Rectal smooth muscle tissue (tissue), 1 donor: ENCODE measurements at regions not wholly inside any gene's neighbourhood (a gene's known extent, or its start where the extent isn't known, plus 50 kb on each side); places are given as distances from the start of the nearest gene placed in this dataset.

Experiments used
- H3K27ac ChIP-seq: one replicate; pipeline ENCODE4 v1.7.0; 2013; ENCODE audit warnings: low read depth, low read length, inconsistent platforms
- H3K27me3 ChIP-seq: one replicate; pipeline ENCODE4 v1.7.0; 2013; ENCODE audit warnings: low read length; ENCODE audit not compliant: control insufficient read depth, insufficient read depth
- H3K36me3 ChIP-seq: one replicate; pipeline ENCODE4 v1.7.0; 2013; ENCODE audit warnings: low read length; ENCODE audit not compliant: control insufficient read depth, insufficient read depth
- H3K4me1 ChIP-seq: one replicate; pipeline ENCODE4 v1.7.0; 2013; ENCODE audit warnings: low read length; ENCODE audit not compliant: control insufficient read depth, insufficient read depth
- H3K4me3 ChIP-seq: one replicate; pipeline ENCODE4 v1.7.0; 2013; ENCODE audit warnings: low read length
- H3K9ac ChIP-seq: one replicate; pipeline ENCODE4 v1.7.0; 2013; ENCODE audit warnings: low read length

DNA sequence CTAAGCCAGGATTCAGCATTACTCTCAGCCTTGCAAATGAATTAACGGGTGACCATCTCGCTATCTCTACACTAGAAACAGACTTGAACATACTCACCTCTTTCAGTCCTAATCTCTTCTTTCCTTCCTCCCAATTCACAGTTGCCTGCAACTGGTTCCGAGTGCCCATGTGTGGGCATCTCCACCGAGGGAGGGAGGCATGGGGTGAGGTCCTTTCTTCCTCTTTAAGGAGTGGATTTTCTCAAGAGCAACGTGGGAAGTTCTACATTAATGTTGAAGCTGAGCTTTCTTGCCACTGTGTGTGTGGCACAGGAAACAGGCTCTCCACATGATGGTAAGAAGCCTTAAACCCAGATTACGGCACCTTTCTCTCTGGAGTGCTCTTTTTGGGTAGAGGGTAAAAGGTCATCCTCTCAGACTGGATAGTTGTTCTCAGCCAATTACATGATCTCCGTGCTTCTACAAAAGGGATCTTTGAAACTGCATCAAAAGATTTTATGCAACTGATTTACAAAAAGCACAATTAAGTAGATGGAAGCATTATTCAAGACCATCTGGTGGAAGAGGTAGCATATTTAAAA lies 286.8 kb upstream of the NR2F2 start:
- Histone ChIP-seq H3K27me3 (no peaks in the 10 kb centered on the region), H3K4me3 (no peak overlapping the region), H3K27ac (no peak overlapping the region), H3K4me1 (peaks cover 11% of the 10 kb centered on the region), H3K9ac (no peak overlapping the region), H3K36me3 (no peaks in the 10 kb centered on the region)

GRCh38 chr15:96046620-96047240 lies 283.8 kb upstream of the NR2F2 start:
- Histone ChIP-seq H3K36me3 (no peaks in the 10 kb centered on the region), H3K27ac (no peak overlapping the region), H3K9ac (no peak overlapping the region), H3K4me3 (no peak overlapping the region), H3K27me3 (no peaks in the 10 kb centered on the region), H3K4me1 (peaks cover 11% of the 10 kb centered on the region)

- no peaks in the 10 kb centered on the region for H3K27me3 ChIP-seq
- H3K36me3 ChIP-seq = no peaks in the 10 kb centered on the region
- H3K4me3 ChIP-seq = no peak overlapping the region
- H3K4me1 ChIP-seq = peaks cover 11% of the 10 kb centered on the region
- H3K27ac ChIP-seq = no peak overlapping the region
- no peak overlapping the region for H3K9ac ChIP-seq
These were observed 283.1 kb upstream of the NR2F2 start for GRCh38 chr15:96047255-96047931.

DNA sequence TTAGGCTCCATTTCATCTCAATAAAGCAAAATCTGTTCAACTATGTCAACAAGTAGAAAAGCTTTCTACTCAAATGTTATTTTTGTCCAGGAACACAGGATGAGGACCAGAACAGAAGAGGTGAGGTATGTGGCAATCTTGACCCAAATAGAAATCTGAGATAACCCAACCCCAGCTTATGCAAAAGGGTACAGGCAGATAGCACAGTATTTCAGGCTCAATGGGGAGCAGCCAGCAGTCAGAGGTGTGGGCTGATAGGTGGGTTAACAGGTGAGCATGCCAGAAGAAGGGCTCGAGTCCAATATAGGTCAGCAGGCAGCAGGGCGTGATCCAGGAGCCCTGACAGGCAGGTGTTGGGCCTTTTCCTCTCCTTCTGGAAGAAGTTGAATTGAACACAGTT lies 281.2 kb upstream of the NR2F2 start:
- H3K27me3 ChIP-seq = no peaks in the 10 kb centered on the region
- H3K36me3 ChIP-seq = no peaks in the 10 kb centered on the region
- peaks cover 7% of the 10 kb centered on the region for H3K4me1 ChIP-seq
- H3K27ac ChIP-seq = no peak overlapping the region
- H3K9ac ChIP-seq = no peak overlapping the region
- H3K4me3 ChIP-seq = no peak overlapping the region

DNA sequence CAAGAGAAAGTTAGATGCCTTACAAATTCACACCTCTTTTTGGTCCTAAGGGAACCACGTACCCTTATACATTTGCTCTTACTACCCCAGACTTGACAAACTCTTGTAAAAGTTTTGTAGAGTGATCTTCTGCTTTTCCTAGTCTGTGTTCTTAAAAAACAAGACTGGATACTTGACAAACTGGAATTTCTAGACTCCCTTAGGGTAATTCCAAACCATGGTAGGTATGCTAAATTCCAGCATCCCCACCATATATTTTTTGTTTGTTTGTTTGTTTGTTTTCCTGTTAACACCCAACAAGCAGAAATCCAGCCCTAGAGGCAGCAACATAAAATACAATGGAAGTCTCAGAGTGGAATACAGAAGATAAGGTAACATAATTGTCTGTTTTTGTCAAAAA lies 280.7 kb upstream of the NR2F2 start:
- Histone ChIP-seq H3K36me3 (no peaks in the 10 kb centered on the region), H3K9ac (no peak overlapping the region), H3K4me3 (no peak overlapping the region), H3K27ac (no peak overlapping the region), H3K27me3 (no peaks in the 10 kb centered on the region), H3K4me1 (peaks cover 7% of the 10 kb centered on the region)

DNA sequence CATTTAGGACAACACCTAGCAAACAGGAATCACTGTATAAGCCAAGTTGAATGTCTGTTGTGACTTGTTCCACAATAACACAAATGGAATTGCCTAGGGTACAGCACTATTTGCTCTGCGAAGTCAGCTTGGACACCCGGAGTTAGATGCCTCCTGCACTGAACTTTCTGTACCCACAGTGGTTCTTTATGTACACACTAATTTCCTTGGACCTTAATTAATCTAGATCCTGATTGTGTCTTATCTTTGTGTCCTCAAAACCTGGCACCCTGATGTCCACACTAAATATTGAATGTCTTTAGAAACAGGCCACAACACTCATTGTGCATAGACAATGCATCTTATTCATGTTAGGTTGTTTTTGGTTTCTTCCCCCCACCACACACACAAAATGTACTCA lies 278.9 kb upstream of the NR2F2 start:
- Histone ChIP-seq H3K4me3 (no peak overlapping the region), H3K4me1 (peaks cover 7% of the 10 kb centered on the region), H3K27me3 (no peaks in the 10 kb centered on the region), H3K36me3 (no peaks in the 10 kb centered on the region), H3K9ac (no peak overlapping the region), H3K27ac (no peak overlapping the region)

- no peaks in the 10 kb centered on the region for H3K36me3 ChIP-seq
- no peak overlapping the region for H3K9ac ChIP-seq
- peaks cover 7% of the 10 kb centered on the region for H3K4me1 ChIP-seq
- no peak overlapping the region for H3K27ac ChIP-seq
- no peak overlapping the region for H3K4me3 ChIP-seq
- no peaks in the 10 kb centered on the region for H3K27me3 ChIP-seq
These were observed 278.3 kb upstream of the NR2F2 start for GRCh38 chr15:96052154-96052553.

- H3K27ac ChIP-seq = no peak overlapping the region
- H3K4me1 ChIP-seq = peaks cover 5% of the 10 kb centered on the region
- no peaks in the 10 kb centered on the region for H3K36me3 ChIP-seq
- no peak overlapping the region for H3K9ac ChIP-seq
- peak overlapping the region; percentile 38 for H3K4me3 ChIP-seq
- no peaks in the 10 kb centered on the region for H3K27me3 ChIP-seq
These were observed 277.9 kb upstream of the NR2F2 start for GRCh38 chr15:96052572-96053030.

- no peak overlapping the region for H3K27ac ChIP-seq
These were observed 277.3 kb upstream of the NR2F2 start for GRCh38 chr15:96053031-96053780.

GRCh38 chr15:96053781-96054428 lies 276.6 kb upstream of the NR2F2 start:
- no peak overlapping the region for H3K27ac ChIP-seq
- peaks cover 3% of the 10 kb centered on the region for H3K4me1 ChIP-seq
- H3K36me3 ChIP-seq = no peaks in the 10 kb centered on the region
- H3K4me3 ChIP-seq = peak overlapping the region; percentile 38
- H3K27me3 ChIP-seq = no peaks in the 10 kb centered on the region
- no peak overlapping the region for H3K9ac ChIP-seq

More at GRCh38 chr15:96053031-96053780, 277.3 kb upstream of the NR2F2 start:
- Histone ChIP-seq H3K9ac (no peak overlapping the region), H3K27me3 (no peaks in the 10 kb centered on the region), H3K36me3 (no peaks in the 10 kb centered on the region), H3K4me3 (peak overlapping the region; percentile 38), H3K4me1 (peaks cover 3% of the 10 kb centered on the region)

GRCh38 chr15:96054621-96055020 lies 275.9 kb upstream of the NR2F2 start:
- H3K4me3 ChIP-seq = no peak overlapping the region
- no peak overlapping the region for H3K27ac ChIP-seq
- H3K4me1 ChIP-seq = peaks cover 3% of the 10 kb centered on the region
- no peaks in the 10 kb centered on the region for H3K27me3 ChIP-seq
- no peak overlapping the region for H3K9ac ChIP-seq
- H3K36me3 ChIP-seq = no peaks in the 10 kb centered on the region
